MM.1S (cell line): ENCODE measurements at regions not wholly inside any gene's neighbourhood (a gene's known extent, or its start where the extent isn't known, plus 50 kb on each side); places are given as distances from the start of the nearest gene placed in this dataset.

Experiments
- DNase-seq: peaks from one replicate; pipeline ENCODE4 v3.0.0-alpha.2; 2015
- H2AFZ ChIP-seq: fragments of 300-600 bp; sonication (generic); 2 replicates; pipeline ENCODE4 v1.6.0; 2016; ENCODE audit warnings: antibody characterized with exemption, low read length
- H3F3A ChIP-seq: fragments of 300-600 bp; sonication (generic); 2 replicates; pipeline ENCODE4 v1.6.1; 2016; ENCODE audit warnings: mild to moderate bottlenecking, antibody characterized with exemption, low read length, moderate library complexity, mixed read lengths; ENCODE audit not compliant: insufficient read depth
- H3K27ac ChIP-seq: fragments of 300-600 bp; sonication (generic); 2 replicates; pipeline ENCODE4 v1.5.1; 2016; ENCODE audit warnings: mild to moderate bottlenecking, low read length
- H3K27me3 ChIP-seq: fragments of 300-600 bp; sonication (generic); replicated peaks from 2 replicates; pipeline ENCODE4 v1.6.0; 2016; ENCODE audit warnings: low read length; ENCODE audit not compliant: insufficient read depth
- H3K36me3 ChIP-seq: fragments of 300-600 bp; sonication (generic); replicated peaks from 2 replicates; pipeline ENCODE4 v1.6.1; 2016; ENCODE audit warnings: mild to moderate bottlenecking, low read length, mixed read lengths; ENCODE audit not compliant: insufficient read depth
- H3K4me1 ChIP-seq: fragments of 300-600 bp; sonication (generic); 2 replicates; pipeline ENCODE4 v1.6.1; 2016; ENCODE audit warnings: low read length, mixed read lengths
- H3K4me2 ChIP-seq: fragments of 300-600 bp; sonication (generic); 2 replicates; pipeline ENCODE4 v1.6.0; 2016; ENCODE audit warnings: low read depth, low read length
- H3K4me3 ChIP-seq: fragments of 300-600 bp; sonication (generic); 2 replicates; pipeline ENCODE4 v1.5.1; 2016; ENCODE audit warnings: low read length, mixed read lengths
- H3K79me2 ChIP-seq: fragments of 300-600 bp; sonication (generic); 2 replicates; pipeline ENCODE4 v1.6.1; 2016; ENCODE audit warnings: mixed run types, low read length, mixed read lengths
- H3K9ac ChIP-seq: fragments of 300-600 bp; sonication (generic); 2 replicates; pipeline ENCODE4 v1.6.1; 2016; ENCODE audit warnings: low read length, mixed read lengths
- H3K9me2 ChIP-seq: fragments of 300-600 bp; sonication (generic); replicated peaks from 2 replicates; pipeline ENCODE4 v1.6.1; 2016; ENCODE audit warnings: mild to moderate bottlenecking, low read length, mixed read lengths; ENCODE audit not compliant: insufficient read depth
- H3K9me3 ChIP-seq: fragments of 300-600 bp; sonication (generic); replicated peaks from 2 replicates; pipeline ENCODE4 v1.6.1; 2016; ENCODE audit warnings: mild to moderate bottlenecking, low read length, mixed read lengths; ENCODE audit not compliant: insufficient read depth
- H4K20me1 ChIP-seq: fragments of 300-600 bp; sonication (generic); 2 replicates; pipeline ENCODE4 v1.6.1; 2016; ENCODE audit warnings: mild to moderate bottlenecking, low read length, moderate library complexity, mixed read lengths; ENCODE audit not compliant: insufficient read depth
- CTCF ChIP-seq: fragments of 300-600 bp; sonication (generic); IDR thresholded peaks from 2 replicates; pipeline ENCODE4 v1.5.1; 2016; ENCODE audit warnings: antibody characterized with exemption, low read length, mixed read lengths
- EZH2 ChIP-seq: fragments of 300-600 bp; sonication (generic); optimal IDR thresholded peaks from 2 replicates; pipeline ENCODE3; 2017; ENCODE audit warnings: low read depth, mild to moderate bottlenecking, antibody characterized with exemption, low read length, mixed read lengths
- EZH2phosphoT487 ChIP-seq: fragments of 300-600 bp; sonication (generic); IDR thresholded peaks from 2 replicates; pipeline ENCODE4 v1.6.1; 2018; ENCODE audit warnings: antibody characterized with exemption, low read length

DNA sequence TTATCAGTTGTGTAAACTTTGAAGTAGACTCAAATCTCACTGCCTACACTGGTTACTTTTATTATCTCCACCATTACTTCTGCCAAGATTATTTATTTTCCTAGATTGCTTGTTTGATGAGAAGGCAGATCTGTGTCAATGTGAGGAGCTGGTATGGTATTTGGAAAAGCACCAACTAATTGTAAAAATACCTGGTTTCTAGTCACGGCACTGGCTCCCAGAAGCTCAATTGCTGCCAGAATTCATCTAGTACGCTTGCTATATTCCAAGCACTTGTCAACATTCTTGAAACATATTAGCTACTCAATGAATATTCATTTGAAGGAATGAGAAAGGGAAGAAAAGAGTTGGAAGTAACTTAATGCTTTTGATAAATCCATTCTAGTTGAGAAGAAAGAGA, 1376.8 kb upstream of the ADGRL3 start:
- no peak for TF ChIP-seq EZH2phosphoT487
- no peak for TF ChIP-seq EZH2
- TF ChIP-seq CTCF, result no peak
- H3K9ac ChIP-seq, result no peak overlapping the region
- H3K27ac ChIP-seq, result no peak overlapping the region
- no peaks in the 10 kb centered on the region for H3K27me3 ChIP-seq
- no peak overlapping the region for H3K4me3 ChIP-seq
- no peak overlapping the region for H2AFZ ChIP-seq
- no peaks in the 10 kb centered on the region for H3K36me3 ChIP-seq
- no peaks in the 10 kb centered on the region for H3K4me1 ChIP-seq
- no peak overlapping the region for H3K4me2 ChIP-seq
- no peaks in the 10 kb centered on the region for H3F3A ChIP-seq
- H3K9me2 ChIP-seq, result no peaks in the 10 kb centered on the region
- no peaks in the 10 kb centered on the region for H4K20me1 ChIP-seq
- H3K9me3 ChIP-seq, result no peaks in the 10 kb centered on the region
- no peaks in the 10 kb centered on the region for H3K79me2 ChIP-seq
- no peak for DNase-seq

GRCh38 chr4:59825104-59825503, 1375.0 kb upstream of the ADGRL3 start:
- no peaks in the 10 kb centered on the region for H3K79me2 ChIP-seq
- no peaks in the 10 kb centered on the region for H4K20me1 ChIP-seq
- no peaks in the 10 kb centered on the region for H3K4me1 ChIP-seq
- H3K27ac ChIP-seq, result no peak overlapping the region
- no peak overlapping the region for H2AFZ ChIP-seq
- H3K9ac ChIP-seq, result no peak overlapping the region
- H3F3A ChIP-seq, result no peaks in the 10 kb centered on the region
- TF ChIP-seq CTCF, result no peak
- no peak for TF ChIP-seq EZH2phosphoT487
- no peak for TF ChIP-seq EZH2
- no peak overlapping the region for H3K4me3 ChIP-seq
- no peaks in the 10 kb centered on the region for H3K36me3 ChIP-seq
- H3K9me3 ChIP-seq, result no peaks in the 10 kb centered on the region
- no peaks in the 10 kb centered on the region for H3K9me2 ChIP-seq
- H3K27me3 ChIP-seq, result no peaks in the 10 kb centered on the region
- no peak for DNase-seq
- no peak overlapping the region for H3K4me2 ChIP-seq

GRCh38 chr4:59831746-59832145, 1368.4 kb upstream of the ADGRL3 start:
- Histone ChIP-seq H2AFZ (no peak overlapping the region), H3K9me2 (no peaks in the 10 kb centered on the region)

More at GRCh38 chr4:59831746-59832145, 1368.4 kb upstream of the ADGRL3 start:
- Histone ChIP-seq H3K36me3 (no peaks in the 10 kb centered on the region), H3K9ac (no peak overlapping the region), H4K20me1 (no peaks in the 10 kb centered on the region), H3F3A (no peaks in the 10 kb centered on the region), H3K4me2 (no peak overlapping the region), H3K4me1 (no peaks in the 10 kb centered on the region), H3K27ac (no peak overlapping the region), H3K4me3 (no peak overlapping the region), H3K79me2 (no peaks in the 10 kb centered on the region), H3K27me3 (no peaks in the 10 kb centered on the region), H3K9me3 (no peaks in the 10 kb centered on the region)
- no peak for TF ChIP-seq CTCF
- no peak for TF ChIP-seq EZH2
- DNase-seq, result no peak
